ENCODE measurements at regions not wholly inside any gene's neighbourhood (a gene's known extent, or its start where the extent isn't known, plus 50 kb on each side); places are given as distances from the start of the nearest gene placed in this dataset.
"Not testable (repeated sequence)": the region's sequence is repeated elsewhere in the genome, so short reads cannot be mapped to it uniquely, and the experiment has no call there.

GRCh38 chr15:92825985-92826384 is 74.1 kb upstream of the CHD2 start:
- BruUV-seq (replicated peaks), result no TSS peak
- FAIRE-seq (no peak), DNase-seq (ENCODE audit: low read depth, low spot score) (no peak)
- H3K27me3 ChIP-seq (ENCODE audit: control insufficient read depth in 2 of 2, insufficient read depth in 2 of 2, low read length in 2 of 2), result peaks cover 2 to 3% of the 10 kb centered on the region in 2 experiments
- no peaks in the 10 kb centered on the region for H3K4me1 ChIP-seq (ENCODE audit: control insufficient read depth, extremely low read depth, insufficient read depth, low read length)
- H3K9me3 ChIP-seq (replicated peaks; ENCODE audit: control insufficient read depth, insufficient read depth, low read length), result no peaks in the 10 kb centered on the region
- intact Hi-C loops (cut with micrococcal nuclease) (no loop called here), dilution Hi-C loops (cut with MboI; ENCODE audit: extremely low pct_ligation_motif_present, low sequenced_read_pairs) (no loop called here)
- no peaks in the 10 kb centered on the region for H4K20me1 ChIP-seq (replicated peaks; ENCODE audit: control insufficient read depth, extremely low read depth, insufficient read depth, low read length)
- H3K9ac ChIP-seq (replicated peaks; ENCODE audit: extremely low read depth, insufficient read depth, low read length), result no peak overlapping the region
- no peaks in the 10 kb centered on the region for H3K79me2 ChIP-seq (ENCODE audit: control insufficient read depth, insufficient read depth, low read length)
- no peak overlapping the region for H3K27ac ChIP-seq (ENCODE audit: insufficient read depth, low read depth, low read length)
- no peaks in the 10 kb centered on the region for H3K9me1 ChIP-seq (replicated peaks; ENCODE audit: control insufficient read depth, extremely low read depth, insufficient read depth, low read length)
- H3K4me2 ChIP-seq (ENCODE audit: insufficient read depth, low read length), result no peak overlapping the region
- no peaks in the 10 kb centered on the region for H3K36me3 ChIP-seq (ENCODE audit: control insufficient read depth in 2 of 2, extremely low read depth in 1 of 2, insufficient read depth in 2 of 2, low read length in 2 of 2)
- no peak overlapping the region for H3K4me3 ChIP-seq (replicated peaks in 1 of 3; ENCODE audit: insufficient read depth in 1 of 3, low read depth in 1 of 3, low read length in 3 of 3)
- TF ChIP-seq POLR2AphosphoS5 (IDR thresholded peaks at IDR 0.05; ENCODE audit: insufficient read depth, low read depth, low read length), result no peak
- no peak for TF ChIP-seq GATA2 (IDR thresholded peaks at IDR 0.05; ENCODE audit: insufficient read depth, insufficient read length, low read depth, low read length)
- TF ChIP-seq, protein P1, sequence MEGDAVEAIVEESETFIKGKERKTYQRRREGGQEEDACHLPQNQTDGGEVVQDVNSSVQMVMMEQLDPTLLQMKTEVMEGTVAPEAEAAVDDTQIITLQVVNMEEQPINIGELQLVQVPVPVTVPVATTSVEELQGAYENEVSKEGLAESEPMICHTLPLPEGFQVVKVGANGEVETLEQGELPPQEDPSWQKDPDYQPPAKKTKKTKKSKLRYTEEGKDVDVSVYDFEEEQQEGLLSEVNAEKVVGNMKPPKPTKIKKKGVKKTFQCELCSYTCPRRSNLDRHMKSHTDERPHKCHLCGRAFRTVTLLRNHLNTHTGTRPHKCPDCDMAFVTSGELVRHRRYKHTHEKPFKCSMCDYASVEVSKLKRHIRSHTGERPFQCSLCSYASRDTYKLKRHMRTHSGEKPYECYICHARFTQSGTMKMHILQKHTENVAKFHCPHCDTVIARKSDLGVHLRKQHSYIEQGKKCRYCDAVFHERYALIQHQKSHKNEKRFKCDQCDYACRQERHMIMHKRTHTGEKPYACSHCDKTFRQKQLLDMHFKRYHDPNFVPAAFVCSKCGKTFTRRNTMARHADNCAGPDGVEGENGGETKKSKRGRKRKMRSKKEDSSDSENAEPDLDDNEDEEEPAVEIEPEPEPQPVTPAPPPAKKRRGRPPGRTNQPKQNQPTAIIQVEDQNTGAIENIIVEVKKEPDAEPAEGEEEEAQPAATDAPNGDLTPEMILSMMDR (IDR thresholded peaks at IDR 0.05; ENCODE audit: extremely low read depth in 1 of 2, insufficient read depth in 1 of 2, low read depth in 1 of 2, low read length in 2 of 2), result no peak
- no peak for TF ChIP-seq POLR2A (IDR thresholded peaks at IDR 0.05; ENCODE audit: low read depth, low read length)
- POLR2A ChIA-PET, result no interaction called here
- no peak overlapping the region for H2AFZ ChIP-seq (ENCODE audit: low read depth, low read length)
- CTCF ChIA-PET, result no interaction called here

GRCh38 chr15:92827991-92828390 is 72.1 kb upstream of the CHD2 start:
- BruUV-seq (replicated peaks); POLR2A ChIA-PET; H4K20me1 ChIP-seq (replicated peaks; ENCODE audit: control insufficient read depth, extremely low read depth, insufficient read depth, low read length); H3K4me2 ChIP-seq (ENCODE audit: insufficient read depth, low read length); H3K27me3 ChIP-seq (ENCODE audit: control insufficient read depth in 2 of 2, insufficient read depth in 2 of 2, low read length in 2 of 2); FAIRE-seq; H3K9ac ChIP-seq (replicated peaks; ENCODE audit: extremely low read depth, insufficient read depth, low read length); H3K27ac ChIP-seq (ENCODE audit: insufficient read depth, low read depth, low read length); H3K9me1 ChIP-seq (replicated peaks; ENCODE audit: control insufficient read depth, extremely low read depth, insufficient read depth, low read length); CTCF ChIA-PET; H3K9me3 ChIP-seq (replicated peaks; ENCODE audit: control insufficient read depth, insufficient read depth, low read length); H3K36me3 ChIP-seq (ENCODE audit: control insufficient read depth in 2 of 2, extremely low read depth in 1 of 2, insufficient read depth in 2 of 2, low read length in 2 of 2); DNase-seq (ENCODE audit: low read depth, low spot score); H2AFZ ChIP-seq (ENCODE audit: low read depth, low read length); intact Hi-C loops (cut with micrococcal nuclease); H3K4me3 ChIP-seq (replicated peaks in 1 of 3; ENCODE audit: insufficient read depth in 1 of 3, low read depth in 1 of 3, low read length in 3 of 3); H3K79me2 ChIP-seq (ENCODE audit: control insufficient read depth, insufficient read depth, low read length); dilution Hi-C loops (cut with MboI; ENCODE audit: extremely low pct_ligation_motif_present, low sequenced_read_pairs): not testable (repeated sequence)
- H3K4me1 ChIP-seq (ENCODE audit: control insufficient read depth, extremely low read depth, insufficient read depth, low read length), result peaks cover 18% of the 10 kb centered on the region
